NAMALWA (cell line): ENCODE measurements at regions not wholly inside any gene's neighbourhood (a gene's known extent, or its start where the extent isn't known, plus 50 kb on each side); places are given as distances from the start of the nearest gene placed in this dataset.
"Not testable (repeated sequence)": the region's sequence is repeated elsewhere in the genome, so short reads cannot be mapped to it uniquely, and the experiment has no call there.

ENCODE experiments used
- DNase-seq: peaks from one replicate; pipeline ENCODE4 v3.0.0-alpha.2; 2015; ENCODE audit warnings: low spot score

DNA sequence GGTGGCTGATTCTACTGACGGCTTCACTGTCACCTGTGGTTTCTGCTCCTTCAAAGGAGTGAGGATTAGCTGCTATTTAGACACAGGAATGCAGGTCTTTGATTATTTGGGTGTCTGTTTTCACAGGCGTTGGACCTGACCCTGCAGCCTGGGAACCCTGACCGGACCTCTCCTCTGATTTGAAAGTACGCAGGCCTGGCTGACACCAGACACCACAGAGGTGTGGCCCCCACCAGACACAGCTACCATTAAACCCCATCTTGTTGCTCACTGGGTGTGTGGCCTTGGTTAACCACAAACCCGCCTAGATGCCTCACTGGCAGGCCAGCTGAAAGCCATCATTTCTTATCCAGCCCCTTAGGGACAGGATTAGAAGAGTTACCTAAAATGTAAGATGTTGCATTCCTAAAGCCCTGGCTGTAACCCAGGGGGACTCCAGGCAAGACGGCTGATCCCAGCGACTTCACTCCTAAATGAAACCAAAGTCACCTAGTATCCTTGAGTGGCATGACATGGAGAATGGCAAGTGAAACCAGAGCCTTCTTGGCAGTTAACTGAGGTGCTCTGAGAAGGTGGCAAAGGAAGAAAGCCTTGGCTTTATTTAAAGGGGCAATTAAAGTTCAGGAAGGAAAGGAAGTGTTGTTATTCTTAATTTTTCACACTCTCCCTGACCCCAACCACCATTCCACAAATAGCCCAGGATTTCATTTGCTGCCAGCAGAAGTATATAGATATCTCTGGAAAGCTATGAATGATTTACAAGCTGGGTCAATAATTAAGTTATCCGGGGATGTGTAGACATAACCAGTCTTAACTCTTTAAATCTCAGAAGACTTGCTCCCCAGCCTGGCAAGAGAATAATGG is 169.9 kb downstream of the QRSL1 start:
- peak; percentile 6 for DNase-seq

DNA sequence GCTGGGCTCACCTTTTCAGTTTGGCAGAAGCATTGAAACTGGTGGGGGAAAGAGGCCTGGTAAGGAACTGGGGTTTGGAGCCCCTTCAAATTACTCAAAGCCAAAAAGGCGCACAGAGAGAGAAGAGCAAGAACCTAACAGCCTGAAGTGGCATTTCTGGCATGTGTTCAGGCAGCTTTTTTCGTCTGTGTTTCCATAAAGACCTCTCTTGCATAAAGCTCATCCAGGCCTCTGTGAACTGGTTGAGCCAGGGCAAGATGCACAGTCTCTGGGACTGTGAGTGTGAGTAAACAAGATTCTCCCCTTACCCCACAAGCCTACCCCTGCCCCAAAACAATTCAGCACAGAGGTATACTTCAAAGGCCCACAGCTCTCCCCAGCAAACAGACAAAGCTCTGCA is 167.8 kb downstream of the QRSL1 start:
- no peak for DNase-seq

DNA sequence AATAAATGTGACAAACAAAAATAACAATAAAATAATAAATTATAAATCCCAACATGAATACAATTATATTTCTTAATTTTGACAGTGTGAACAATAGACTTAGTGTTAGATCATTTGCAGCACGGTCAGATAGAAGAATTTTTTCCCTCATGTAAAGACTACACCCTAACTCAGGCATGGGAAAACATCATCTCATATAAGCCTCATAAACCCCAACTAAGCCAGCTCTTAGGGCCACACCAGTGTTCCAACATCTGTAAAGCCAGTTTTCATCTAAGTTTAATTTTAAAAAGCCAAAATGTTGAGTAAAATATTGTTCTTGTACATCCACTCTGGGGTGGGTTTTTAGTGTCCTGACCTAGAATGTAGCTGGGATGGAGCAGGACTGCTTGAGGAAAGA is 167.4 kb downstream of the QRSL1 start:
- DNase-seq, result no peak

DNA sequence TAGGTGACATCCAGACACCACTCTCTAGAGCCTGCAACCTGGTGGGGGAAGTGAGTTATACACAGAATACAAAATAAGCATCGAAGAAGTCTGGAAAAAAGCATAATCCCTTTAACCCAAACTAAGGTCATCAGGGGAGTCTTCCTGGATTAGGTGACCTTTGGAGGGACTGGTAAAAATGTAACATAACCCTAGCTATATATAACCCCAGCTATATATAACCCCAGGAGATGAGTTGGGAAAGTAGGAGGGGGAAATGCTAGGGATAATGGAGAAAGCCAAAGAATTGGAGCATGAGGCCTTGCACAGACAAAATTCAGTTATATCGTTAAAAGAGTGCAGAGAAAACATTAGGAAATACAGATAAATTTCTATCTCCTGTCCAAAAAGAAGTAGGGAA is 164.8 kb downstream of the QRSL1 start:
- DNase-seq, result no peak

DNA sequence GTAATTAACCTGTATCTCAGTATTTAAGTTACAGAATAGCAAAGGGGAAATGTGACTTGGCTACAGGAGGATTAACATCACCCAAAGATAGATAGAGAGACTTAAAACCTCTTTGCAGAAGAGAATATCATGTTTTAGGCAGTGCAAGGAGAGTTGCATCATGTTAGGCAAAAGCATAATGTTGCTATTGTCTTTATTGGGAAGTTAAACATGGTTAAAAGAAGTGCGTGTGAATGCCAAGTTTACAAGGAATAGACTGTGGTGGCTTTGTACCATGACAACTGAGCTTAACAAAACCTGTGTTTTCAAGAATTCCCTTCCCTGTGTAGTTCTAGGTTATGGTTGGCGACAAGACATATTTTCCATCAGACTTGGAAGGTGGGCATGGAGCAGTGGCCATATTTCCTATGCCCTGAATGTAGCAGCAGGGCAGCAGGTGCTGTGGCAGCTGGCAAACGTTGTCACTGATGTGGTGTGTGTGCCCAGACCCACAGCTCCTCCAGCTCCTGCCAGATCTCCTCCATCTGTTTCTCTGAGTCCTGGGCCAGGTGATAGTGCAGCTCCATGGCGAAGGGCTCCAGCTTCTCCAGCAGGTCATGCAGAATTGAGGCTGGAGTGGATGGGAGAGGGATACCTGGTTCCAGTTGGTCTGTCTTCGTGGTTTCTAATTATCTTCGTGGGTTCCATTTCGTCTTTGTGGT is 163.3 kb downstream of the QRSL1 start:
- no peak for DNase-seq

DNA sequence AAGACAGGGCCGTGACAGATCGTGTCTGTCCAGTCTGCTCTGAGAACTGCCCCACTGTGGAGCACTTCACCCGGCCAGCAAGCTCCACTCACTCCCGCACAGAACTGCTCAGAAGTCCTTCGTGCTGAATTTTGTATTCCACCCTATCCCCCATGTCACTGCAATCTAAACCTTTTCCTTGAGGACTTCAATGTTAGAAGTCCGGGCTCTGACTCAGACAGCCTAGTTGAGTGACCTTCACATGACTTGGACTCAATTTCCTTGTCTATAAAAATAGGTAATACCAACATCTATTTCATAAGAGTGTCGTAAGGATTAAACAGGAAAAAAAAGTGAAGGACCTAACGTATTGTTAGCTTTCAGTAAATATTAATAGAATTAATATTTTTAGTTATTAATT is 161.6 kb downstream of the QRSL1 start:
- DNase-seq, result no peak

DNA sequence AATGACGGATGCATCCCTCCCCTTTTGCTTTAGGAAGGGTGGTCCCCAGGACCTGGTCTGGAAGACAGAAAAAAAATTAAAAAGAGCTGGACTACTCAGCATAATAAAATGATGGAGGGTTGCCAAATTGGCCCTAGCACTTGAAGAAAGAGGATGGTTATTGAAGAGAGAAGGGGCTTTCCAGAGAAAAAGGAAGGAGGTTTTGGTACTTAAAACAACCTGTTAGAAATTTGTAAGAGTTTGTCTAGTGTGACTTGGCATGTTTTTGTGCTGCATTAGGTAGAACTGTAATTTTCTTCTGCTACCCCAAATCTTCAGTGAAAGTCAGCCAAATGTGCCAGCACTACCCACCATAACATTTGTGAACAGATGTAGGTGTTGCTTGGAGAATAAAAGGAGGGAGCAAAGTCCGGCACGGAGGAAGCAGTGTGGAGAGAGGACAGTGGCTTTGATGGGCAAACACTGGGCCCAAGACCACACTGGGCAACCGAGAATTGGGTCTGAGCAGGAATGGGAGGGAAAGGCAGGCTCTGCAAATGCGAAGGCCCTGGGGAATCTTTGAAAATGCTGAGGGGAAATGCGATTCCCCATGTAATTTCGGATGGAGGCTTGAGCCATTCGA is 160.9 kb downstream of the QRSL1 start:
- no peak for DNase-seq

DNA sequence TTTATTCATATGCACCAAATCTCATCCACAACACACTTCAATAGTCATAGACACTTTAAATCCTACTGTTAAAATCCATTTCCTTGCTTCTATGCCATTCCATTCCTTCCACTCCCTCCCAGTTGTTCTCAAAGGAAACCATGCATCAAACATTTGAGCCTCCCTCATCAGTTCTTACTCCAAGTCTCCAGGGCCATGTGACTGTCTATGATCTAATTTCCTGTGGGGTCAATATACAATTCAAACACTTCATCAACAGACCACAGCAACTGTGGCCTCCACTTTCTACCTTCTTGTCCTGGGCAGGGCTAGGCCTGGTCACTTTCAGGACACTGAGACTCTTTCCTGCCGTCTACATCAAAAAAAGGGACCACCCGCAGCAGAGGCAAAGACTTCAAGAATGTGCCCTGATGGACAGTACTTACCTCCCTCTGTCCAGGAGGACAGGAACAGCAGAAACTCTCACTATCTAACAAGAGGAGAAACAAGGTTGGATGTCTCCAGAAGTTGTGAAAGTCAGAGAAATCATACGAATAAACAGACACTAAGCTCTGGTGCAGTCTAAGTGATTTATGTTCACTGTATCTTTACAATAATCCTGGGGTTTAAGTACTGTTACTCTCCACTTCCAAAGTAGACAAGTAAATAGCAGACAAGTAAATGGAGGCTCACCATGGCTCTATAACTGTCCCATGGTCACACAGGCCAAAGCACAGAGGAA is 160.2 kb downstream of the QRSL1 start:
- DNase-seq, result no peak

DNA sequence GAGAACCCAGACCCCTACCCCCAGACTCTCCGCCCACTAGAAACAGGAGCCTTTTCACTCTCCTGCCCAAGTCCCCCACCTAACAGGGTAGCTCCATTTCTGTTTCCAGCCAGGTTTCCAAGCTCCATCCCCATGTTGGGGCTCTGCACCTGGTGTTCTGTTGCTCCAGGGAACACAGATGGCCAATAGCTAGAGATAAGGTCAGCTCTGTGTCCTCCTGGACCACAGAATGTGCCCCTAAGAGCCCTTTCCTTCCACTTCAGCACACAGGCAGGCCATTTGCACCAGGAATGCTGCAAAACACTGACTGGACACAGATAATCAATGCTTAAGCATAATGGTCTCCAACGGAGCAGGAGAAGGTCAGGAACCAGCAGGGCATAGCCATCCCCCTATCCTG is 159.4 kb downstream of the QRSL1 start:
- no peak for DNase-seq

DNA sequence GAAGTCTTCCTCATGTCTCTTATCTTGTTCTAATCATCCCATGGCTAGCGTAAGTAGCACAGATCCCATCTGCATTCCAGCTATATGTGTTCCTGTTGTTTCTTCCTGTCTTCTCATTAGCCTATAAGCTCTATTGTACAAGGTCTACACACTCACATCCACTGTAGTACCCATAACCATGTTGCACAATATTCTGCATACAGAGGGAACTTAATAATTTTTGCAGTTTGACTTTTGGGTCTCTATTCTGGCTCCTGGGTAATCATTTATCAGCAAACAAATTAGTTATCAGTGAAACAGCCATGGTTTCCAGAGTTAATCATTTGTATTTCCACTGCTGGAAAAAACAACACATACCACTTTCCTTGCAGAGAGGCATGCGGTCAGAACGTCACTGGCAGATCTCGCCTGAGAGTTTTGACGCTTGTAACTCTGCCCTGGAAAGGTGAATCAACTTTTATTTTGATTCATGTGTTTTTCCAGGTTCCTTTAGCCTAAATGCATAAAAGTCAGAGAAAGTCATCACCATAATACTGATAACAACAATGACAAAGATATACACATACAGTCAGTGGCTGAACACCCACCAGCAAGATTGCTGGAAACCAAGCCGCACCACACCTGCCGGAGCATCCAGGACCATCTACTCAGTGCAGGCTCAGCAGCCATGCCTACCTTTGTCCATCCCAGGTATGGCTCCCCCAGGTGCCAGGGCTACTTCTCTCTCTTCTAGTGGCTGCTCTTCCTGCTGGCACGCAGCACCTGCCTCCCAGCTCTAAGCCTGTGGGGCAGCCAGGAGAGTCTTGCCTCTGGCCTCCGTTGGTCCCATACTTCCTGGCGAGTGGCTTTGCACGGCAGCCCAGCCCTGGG is 158.2 kb downstream of the QRSL1 start:
- no peak for DNase-seq

DNA sequence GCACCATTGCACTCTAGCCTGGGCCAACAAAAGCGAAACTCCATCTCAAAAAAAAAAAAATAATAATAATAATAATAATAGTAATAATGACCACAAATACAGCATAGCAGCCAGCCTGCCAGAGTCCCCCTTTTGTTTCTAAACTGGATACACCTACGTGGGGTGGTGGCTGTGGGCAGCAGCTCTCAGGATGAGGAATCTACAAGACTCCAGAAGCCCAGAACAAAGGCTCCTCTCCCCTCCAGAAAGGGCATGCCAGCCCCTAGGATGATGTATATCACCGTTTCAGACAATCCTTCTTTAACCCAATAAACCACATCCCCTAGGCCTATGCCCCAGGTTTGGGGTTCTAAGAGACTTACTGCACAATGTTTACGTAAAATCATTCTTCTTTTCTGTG is 155.9 kb downstream of the QRSL1 start:
- no peak for DNase-seq

DNA sequence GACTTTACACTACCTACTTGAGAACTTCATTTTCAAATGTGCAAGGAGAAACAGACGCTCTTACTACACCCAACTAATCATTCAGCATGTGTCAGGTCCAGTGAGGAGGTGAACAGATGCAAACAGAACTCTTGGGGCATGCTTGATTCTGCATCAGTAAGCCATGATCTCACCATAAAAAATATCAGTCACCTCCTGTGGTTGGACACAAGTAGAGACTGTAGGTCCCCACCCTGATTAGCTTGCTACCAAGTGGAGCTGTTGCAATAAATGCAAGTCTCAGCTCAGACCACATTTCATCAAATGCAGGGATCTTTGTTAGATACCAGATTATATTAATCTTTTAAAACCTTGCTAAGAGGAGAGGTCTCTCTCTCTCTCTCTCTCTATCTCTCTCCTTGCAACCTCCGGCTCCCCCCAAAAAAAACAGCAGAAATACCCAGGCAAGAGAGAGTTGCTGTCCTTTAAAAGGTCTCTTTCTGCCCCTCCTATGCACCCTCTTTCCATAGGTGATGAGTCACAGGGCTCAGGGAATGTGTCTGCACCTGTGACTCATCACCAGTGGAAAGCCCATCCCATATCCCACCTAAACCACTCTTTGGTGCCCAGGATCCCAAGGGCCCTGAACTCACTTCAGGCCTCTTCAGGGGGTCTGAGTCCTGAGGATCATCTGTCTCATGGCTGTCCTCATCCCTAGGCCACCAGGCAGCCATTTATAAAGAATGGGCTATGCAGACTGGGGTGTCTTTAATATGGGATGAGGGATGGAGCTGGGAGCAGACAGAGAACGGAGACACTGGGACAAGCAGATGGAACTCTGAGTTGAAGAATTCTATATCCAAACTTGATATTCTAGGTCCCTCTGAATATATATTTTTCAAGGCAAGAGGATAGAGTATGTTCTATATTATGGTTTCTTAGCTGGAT is 154.5 kb downstream of the QRSL1 start:
- no peak for DNase-seq

DNA sequence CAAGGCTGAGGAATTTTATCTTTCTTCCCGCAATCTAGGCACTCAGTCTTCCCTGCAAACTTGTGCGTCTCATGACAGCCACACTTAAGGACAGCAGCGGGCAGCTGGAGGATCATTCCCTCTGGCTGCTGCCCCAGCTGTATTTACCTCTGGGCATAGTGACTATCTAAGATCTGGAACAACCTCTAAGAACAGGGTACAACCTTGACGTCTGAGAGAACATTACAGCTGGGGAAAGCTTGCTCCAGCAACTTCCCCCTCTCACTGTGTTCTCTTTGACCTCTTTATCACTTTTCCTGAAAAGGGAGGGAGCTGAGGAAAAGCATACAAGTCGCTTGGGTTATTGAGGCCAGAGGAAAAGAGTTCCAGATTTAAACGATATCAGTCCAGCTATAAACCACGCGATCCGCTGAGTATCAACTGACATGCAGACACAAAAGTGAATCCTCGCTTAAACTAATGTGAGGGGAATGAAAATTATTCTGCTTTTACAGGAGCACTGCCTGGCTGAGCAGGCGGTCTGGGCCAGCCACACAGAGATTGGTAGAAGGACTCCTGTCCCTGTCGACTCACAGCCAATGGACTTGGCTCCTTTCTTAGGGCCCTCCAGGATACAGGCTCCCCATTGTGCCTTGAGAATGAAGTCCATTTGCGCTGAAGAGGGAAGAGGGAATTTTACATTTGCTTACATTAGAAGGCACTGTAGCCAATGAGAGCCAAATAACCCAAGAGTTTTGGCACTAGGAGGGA is 153.3 kb downstream of the QRSL1 start:
- no peak for DNase-seq

DNA sequence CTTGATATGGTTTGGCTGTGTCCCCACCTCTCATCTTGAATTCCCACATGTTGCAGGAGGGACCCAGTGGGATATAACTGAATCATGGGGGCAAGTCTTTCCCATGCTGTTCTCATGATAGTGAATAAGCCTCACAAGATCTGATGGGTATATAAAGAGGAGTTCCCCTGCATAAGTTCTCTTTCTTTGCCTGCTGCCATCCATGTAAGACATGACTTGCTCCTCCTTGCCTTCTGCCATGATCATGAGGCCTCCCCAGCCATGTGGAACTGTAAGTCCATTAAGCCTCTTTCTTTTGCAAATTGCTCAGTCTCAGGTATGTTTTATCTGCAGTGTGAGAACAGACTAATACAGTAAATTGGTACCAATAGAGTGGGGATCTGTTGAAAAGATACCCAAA is 150.2 kb downstream of the QRSL1 start:
- not testable (repeated sequence) for DNase-seq

DNA sequence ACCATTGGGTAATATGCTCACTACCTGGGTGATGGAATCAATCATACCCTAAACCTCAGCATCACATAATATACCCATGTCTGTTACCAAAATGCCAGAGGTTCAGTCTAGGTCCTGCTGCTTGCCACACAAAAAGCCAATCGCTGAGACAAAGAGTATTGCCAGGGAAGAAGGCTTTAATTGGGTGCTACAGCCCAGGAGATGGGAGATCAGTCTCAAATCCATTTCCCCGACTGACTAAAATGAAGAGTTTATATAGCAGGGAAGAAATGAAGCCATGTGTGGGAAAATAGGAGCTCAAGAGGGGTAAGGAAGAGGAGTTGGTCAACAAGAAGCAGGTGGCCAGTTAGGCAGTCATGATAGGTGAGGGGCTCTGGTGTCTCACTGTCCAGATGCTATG is 149.6 kb downstream of the QRSL1 start:
- no peak for DNase-seq

DNA sequence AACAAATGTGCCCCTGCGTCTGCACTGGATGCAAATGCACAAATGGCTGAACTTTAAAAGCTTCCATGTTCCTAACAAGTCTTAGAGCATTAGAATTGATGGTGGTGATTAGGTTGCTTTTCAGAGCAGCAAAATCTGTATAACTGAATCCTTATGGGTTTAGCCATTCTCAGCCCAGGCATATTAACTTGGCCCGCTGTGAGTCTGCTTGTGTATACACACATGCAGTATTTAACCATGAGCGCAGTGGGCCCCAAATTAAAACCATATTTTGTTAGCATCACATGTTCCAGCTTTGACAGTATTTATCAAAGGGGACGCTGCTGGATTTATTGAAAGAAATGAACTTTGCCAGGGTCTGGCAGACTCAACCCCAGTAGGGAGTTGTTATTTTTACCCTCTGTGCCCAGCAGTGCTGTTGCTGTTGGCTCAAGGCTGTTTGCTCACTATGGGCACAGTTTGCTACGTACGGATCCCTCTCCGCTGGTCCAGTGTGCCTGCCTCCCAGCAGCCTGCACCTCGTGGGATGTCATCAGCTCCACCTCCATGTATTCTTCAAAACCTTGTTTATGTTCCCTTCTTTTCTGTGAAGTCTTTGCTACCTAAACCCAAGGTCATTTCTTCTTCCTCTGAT is 144.7 kb downstream of the QRSL1 start:
- DNase-seq, result no peak

DNA sequence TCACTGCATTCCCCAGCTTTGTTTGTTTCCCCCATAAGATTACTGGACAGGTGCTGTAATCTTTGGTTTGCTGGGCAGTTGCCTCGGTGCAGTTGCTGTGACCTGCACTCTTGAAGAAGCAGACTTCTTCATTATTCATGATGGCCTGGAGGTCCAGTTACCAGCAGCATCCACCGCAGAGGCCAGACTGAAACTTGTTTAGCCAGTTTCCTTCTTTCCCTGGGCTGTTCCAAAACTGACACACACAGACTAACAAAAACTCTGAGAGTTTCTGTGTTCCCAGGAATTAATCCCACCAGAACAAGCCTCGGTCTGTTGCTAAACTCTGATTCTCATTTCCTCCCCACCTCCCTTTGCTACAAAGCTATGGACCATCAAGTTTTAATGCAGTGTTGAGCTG is 144.1 kb downstream of the QRSL1 start:
- DNase-seq, result no peak

DNA sequence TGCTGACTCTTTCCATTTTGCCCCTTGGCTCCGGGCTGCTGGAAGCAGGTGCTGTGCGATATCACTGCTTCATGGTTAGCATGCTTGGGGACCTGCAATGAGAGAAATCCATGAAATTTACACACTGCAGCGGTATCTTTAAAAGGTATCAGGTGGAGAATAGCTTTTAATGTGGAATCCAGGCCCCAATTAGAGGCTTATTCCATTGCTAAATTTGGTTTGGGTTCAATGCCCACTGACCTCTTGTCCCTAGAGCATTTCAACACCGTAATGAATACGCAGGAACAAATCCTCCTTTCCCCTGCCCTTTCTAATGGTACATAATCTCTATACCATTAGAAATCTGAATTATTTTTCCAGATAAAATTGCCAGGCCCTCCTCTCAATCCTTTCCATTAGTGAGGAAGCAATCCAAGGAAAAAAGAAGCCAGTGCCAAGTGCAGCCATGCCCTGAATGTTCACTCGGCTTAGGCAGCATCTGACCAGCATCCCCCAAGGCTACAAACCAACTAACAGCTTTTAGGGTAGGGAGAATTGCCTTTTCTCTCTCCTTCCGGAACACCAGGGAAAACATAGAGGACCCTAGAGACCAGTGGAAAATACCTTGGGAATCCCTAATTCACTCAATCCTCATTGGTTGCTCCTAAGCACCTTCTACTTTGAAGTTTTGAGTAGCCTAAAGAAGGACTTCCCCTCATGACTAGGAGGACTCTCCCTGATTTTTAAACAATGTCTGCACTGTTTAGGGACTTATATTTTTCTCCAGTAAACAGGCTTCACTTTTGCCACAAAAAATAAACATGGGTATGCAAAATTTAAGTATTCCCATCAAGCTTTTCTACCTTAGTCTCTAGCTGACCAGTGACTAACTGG is 143.1 kb downstream of the QRSL1 start:
- no peak for DNase-seq
